Stimulated activated CD8-positive, alpha-beta memory T cell treated with anti-CD3 and anti-CD28 coated beads, Interleukin-2, amount 100 ng/mL, for 48 hours (primary cell): ENCODE measurements at regions not wholly inside any gene's neighbourhood (a gene's known extent, or its start where the extent isn't known, plus 50 kb on each side); places are given as distances from the start of the nearest gene placed in this dataset.

Source experiments
- DNase-seq, 2 donors: peaks; one replicate each; pipeline ENCODE4 v3.0.0-alpha.2; 2020; ENCODE audit warnings: low read depth in 2 of 2

DNA sequence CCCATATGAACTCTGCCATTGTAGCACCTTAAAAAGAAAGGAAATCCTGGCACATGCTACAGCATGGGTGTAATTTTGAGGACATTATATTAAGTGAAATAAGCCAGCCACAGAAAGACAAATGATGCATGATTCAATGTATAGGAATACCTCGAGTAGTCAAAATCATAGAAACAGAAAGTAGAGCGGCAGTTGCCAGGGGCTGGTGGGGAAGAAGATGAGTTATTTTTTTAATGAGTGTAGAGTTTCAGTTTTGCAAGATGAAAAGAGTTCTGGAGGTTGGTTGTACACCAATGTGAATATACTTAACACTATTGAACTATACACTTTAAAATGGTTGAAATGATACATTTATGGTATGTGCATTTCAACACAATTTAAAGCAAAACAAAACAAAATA lies 133.0 kb downstream of the ZDHHC21 start:
- DNase-seq: no peak

- DNase-seq: no peak
Observed at GRCh38 chr9:14554886-14555285, 138.3 kb downstream of the ZDHHC21 start.

DNA sequence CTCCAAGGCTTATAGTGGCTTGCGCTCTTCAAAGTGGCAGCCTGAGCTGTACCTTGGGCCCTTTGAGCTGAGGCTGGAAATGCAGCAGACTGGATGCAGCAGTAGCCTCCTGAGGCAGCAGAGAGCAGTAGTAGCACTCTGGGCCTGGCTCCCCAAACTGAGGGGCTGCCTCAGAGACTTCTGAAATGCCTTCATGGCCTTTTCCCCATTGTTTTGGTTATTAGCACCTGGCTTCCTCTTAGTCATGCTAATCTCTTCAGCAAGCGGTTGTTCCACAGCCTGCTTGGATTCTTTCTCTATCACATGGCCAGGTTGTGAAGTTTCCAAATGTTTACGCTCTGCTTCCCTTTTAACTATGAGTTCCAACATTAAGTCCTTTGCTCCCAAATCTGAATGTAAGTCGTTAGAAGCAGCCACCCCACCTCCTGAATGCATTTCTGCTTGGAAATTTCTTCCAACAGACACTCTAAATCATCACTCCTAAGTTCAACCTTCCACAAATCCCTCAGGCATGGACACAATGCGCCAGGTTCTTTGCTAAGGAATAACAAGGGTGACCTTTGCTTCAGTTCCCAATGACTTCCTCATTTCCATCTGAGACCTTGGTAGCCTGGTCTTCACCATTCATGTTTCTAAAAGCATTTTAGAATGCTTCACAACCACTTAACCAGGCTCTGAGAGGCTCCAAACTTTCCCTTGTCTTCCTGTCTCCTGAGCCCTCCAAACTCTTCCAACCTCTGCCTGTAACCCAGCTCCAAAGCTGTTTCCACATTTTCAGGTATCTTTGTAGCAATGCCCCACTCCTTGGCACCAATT lies 145.8 kb downstream of the ZDHHC21 start:
- DNase-seq: no peak

DNA sequence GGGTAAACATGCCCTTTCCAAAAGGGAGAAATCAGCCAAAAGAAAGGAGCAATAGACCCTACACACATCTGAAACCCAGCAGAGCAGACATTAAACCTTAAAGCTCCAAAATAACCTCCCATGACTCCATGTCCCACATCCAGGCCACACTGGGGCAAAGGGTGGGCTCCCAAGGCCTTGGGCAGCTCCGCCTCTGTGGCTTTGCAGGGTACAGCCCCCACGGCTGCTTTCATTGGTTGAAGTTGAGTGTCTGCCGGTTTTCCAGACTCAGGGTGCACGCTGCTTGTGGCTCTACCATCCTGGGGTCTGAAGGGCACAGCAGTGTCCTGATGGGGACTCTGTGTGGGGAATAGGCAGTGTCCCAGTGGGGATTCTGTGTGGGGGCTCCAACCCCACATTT lies 146.5 kb downstream of the ZDHHC21 start:
- no peak for DNase-seq

- no peak for DNase-seq
Observed at GRCh38 chr9:14542071-14542470, 151.2 kb downstream of the ZDHHC21 start.

DNA sequence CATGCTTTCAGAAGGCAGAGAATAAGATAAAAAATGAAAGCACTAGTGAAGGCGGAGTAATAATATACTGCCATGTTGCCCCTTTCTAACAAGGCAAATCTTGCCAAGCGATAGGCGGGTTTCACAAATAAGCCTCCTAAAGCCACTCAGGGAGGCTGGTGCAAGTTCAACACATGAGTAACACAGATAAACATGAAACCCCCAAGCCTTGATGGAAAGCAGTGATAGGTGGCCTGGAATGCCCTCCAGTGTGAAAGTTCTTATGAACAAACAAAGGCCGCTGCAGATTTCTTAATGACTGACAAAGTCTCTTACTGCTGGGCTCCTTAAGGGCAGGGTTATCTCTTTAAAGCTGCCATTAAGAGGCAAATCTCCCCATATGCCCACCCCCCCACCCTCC lies 154.7 kb downstream of the ZDHHC21 start:
- DNase-seq: no peak

GRCh38 chr9:14535161-14535955 lies 157.9 kb downstream of the ZDHHC21 start:
- DNase-seq: no peak

GRCh38 chr9:14533867-14534640 lies 159.2 kb downstream of the ZDHHC21 start:
- DNase-seq: no peak

- no peak for DNase-seq
Observed at GRCh38 chr9:14532456-14533115, 160.6 kb downstream of the ZDHHC21 start.

- DNase-seq: no peak
Observed at GRCh38 chr9:14531341-14532269, 161.6 kb downstream of the ZDHHC21 start.

DNA sequence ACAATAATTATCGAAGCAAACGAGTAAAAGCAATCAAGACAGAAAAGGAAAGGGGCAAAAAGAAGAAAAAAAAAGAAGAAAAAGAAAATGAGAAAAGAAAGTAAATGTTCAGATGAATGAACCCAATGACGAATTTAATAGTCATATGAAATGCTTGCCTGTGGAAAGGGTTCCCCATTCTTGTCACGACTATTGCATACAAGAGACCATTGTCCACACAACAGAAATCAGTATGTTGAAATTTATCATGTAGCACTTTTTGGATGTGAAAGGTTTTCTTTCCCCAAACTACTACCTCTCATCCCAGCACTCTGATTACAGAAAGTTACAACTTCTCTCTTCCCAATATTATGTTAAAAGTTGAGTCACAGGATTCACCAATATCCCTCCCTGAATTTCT lies 162.4 kb downstream of the ZDHHC21 start:
- no peak for DNase-seq

DNA sequence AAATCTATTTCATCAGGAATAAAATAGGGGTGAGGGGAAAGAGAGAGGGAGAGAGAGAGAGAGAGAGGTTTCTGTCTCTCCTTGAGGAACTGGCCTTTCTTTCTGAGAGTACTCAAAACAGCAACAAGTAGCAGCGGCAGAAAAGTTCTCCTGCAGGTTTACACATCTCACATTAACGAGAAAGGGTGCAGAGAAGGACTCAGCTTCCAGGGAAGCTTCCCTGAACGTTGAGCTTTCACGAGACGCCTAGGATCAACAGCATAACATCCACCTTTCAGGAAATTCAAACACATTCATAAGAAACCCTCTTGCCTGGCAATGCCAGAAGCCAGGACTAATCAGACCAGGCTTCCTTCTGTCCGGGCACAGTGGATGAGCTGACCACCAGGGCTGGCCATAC lies 162.9 kb downstream of the ZDHHC21 start:
- DNase-seq: no peak

GRCh38 chr9:14529629-14530028 lies 163.6 kb downstream of the ZDHHC21 start:
- no peak for DNase-seq

DNA sequence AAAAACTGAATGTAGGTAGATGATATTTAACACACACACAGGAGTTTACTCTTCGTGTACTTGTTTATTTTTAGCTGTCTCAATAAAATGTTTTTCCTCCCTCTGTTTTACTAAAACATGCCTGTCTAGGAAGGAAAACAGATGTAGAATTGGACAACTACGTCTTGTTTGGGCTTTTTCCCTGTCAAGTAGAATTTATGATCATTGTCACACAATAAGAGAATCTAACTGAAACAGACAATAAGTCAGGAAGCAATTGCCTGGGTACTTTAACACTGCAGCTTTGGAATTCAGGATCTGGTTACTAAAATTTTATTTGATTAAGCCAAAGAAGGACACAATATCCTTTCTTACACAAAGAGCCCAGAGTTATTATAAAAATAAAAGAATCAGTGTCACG lies 164.2 kb downstream of the ZDHHC21 start:
- DNase-seq: no peak

- DNase-seq: no peak
Observed at GRCh38 chr9:14526504-14526903, 166.7 kb downstream of the ZDHHC21 start.

DNA sequence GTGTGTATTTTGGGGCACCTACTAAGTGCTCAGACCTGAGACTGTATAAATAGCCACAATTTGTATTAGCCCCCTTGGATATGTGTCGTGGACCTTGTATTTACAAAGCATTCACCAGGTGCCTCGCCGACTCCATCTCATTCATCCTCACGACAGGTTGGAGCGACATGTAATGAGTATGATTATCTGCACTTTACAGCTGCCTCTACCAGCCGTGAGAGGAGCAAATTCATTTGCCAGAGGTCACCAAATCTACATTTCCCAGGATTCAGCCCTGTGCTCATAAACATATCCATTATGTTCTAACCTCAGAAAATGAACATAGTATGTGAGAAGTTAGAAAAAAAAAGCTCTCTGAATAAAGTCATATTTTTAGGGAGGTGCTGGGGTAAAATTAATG lies 167.4 kb downstream of the ZDHHC21 start:
- no peak for DNase-seq

GRCh38 chr9:14524873-14525515 lies 168.2 kb downstream of the ZDHHC21 start:
- DNase-seq: no peak

GRCh38 chr9:14523545-14523944 lies 169.7 kb downstream of the ZDHHC21 start:
- no peak for DNase-seq

- no peak for DNase-seq
Observed at GRCh38 chr9:14522627-14523379, 170.4 kb downstream of the ZDHHC21 start.
